Fibroblast of lung (primary cell): ENCODE measurements at regions not wholly inside any gene's neighbourhood (a gene's known extent, or its start where the extent isn't known, plus 50 kb on each side); places are given as distances from the start of the nearest gene placed in this dataset.
A peak's percentile ranks its signal among the peaks of the same experiment; 100 is the strongest.

Source experiments
- DNase-seq, 2 donors: peaks; one replicate each; pipeline versions ENCODE4 v3.0.0 to v3.0.0-alpha.2; 2010; ENCODE audit warnings: low read depth in 2 of 2
- H2AFZ ChIP-seq: 2 replicates; pipeline ENCODE4 v1.5.1; 2012; ENCODE audit warnings: low read length, control low read depth, inconsistent platforms
- H3K27ac ChIP-seq: 2 replicates; pipeline ENCODE4 v1.5.1; 2011; ENCODE audit warnings: low read length, control low read depth; ENCODE audit not compliant: insufficient read depth
- H3K27me3 ChIP-seq: 2 replicates; pipeline ENCODE4 v1.5.1; 2011; ENCODE audit warnings: mild to moderate bottlenecking, low read length; ENCODE audit not compliant: control insufficient read depth, insufficient read depth
- H3K36me3 ChIP-seq: 2 replicates; pipeline ENCODE4 v1.5.1; 2011; ENCODE audit warnings: low read length; ENCODE audit not compliant: control insufficient read depth, insufficient read depth
- H3K4me1 ChIP-seq: 2 replicates; pipeline ENCODE4 v1.5.1; 2011; ENCODE audit warnings: low read length; ENCODE audit not compliant: control insufficient read depth, insufficient read depth; ENCODE audit errors: extremely low read depth
- H3K4me2 ChIP-seq: 2 replicates; pipeline ENCODE4 v1.5.1; 2011; ENCODE audit warnings: low read length, control low read depth; ENCODE audit not compliant: insufficient read depth; ENCODE audit errors: extremely low read depth
- H3K4me3 ChIP-seq, 4 experiments: fragments of 200-600 bp in 1 of 4; sonication (generic) in 1 of 4; replicated peaks in 1 of 4; 2 replicates each; pipeline ENCODE4 v1.5.1; 2011 to 2016; ENCODE audit warnings: low read length in 4 of 4, low read depth in 3 of 4, mild to moderate bottlenecking in 3 of 4, control low read depth in 2 of 4, inconsistent platforms in 1 of 4, mixed read lengths in 1 of 4; ENCODE audit not compliant: insufficient read depth in 1 of 4; ENCODE audit errors: control extremely low read depth in 1 of 4
- H3K79me2 ChIP-seq: 2 replicates; pipeline ENCODE4 v1.5.1; 2012; ENCODE audit warnings: mild to moderate bottlenecking, low read length, inconsistent platforms; ENCODE audit not compliant: control insufficient read depth, insufficient read depth
- H3K9ac ChIP-seq: 2 replicates; pipeline ENCODE4 v1.5.1; 2011; ENCODE audit warnings: mild to moderate bottlenecking, low read length, control low read depth; ENCODE audit not compliant: insufficient read depth
- H3K9me3 ChIP-seq: 2 replicates; pipeline ENCODE4 v1.5.1; 2012; ENCODE audit warnings: low read depth, low read length; ENCODE audit not compliant: control insufficient read depth, insufficient read depth
- H4K20me1 ChIP-seq: 2 replicates; pipeline ENCODE4 v1.5.1; 2011; ENCODE audit warnings: low read length; ENCODE audit not compliant: control insufficient read depth, insufficient read depth; ENCODE audit errors: extremely low read depth
- EZH2 ChIP-seq: IDR thresholded peaks from 2 replicates; pipeline ENCODE4 v1.5.1; 2012; ENCODE audit warnings: low read length, control low read depth, mild to moderate bottlenecking; ENCODE audit errors: missing control alignments
- TF ChIP-seq, protein P1 (sequence below), 2 donors: IDR thresholded peaks in 1 of 2; conservative IDR thresholded peaks in 1 of 2; 1 replicate in 1 of 2; 2 replicates in 1 of 2; pipeline ENCODE4 v1.5.1; 2011 to 2012; ENCODE audit warnings: low read length in 2 of 2, control low read depth in 1 of 2, inconsistent platforms in 1 of 2, low read depth in 1 of 2, mild to moderate bottlenecking in 1 of 2

DNA sequence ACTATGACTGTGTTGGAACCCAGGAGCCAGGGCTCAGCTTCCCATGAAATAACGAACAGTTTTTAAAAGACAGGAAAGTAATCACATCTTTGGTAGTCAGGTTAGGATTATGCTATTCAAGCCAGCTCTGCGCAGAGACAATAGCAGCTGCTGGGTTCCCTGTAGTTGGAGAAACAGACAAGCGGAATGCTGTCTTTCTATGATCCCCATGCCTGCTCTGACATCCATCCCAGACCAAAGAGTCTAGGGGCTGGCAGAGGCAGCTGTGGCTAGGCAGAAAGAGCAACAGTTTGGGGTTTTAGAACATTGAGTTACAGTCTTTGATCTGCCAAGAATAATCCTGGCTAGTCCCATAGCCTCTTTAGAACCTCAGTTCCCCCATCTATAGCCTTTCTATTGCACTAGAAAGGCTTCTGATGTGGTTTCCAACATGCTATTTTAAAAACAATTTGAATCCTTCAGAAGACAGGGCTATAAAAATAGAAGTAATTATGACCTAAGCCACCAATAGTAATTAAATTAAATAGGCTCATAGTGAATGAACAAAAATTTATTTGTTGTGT is 146.8 kb downstream of the MTX2 start:
- TF ChIP-seq, protein P1, sequence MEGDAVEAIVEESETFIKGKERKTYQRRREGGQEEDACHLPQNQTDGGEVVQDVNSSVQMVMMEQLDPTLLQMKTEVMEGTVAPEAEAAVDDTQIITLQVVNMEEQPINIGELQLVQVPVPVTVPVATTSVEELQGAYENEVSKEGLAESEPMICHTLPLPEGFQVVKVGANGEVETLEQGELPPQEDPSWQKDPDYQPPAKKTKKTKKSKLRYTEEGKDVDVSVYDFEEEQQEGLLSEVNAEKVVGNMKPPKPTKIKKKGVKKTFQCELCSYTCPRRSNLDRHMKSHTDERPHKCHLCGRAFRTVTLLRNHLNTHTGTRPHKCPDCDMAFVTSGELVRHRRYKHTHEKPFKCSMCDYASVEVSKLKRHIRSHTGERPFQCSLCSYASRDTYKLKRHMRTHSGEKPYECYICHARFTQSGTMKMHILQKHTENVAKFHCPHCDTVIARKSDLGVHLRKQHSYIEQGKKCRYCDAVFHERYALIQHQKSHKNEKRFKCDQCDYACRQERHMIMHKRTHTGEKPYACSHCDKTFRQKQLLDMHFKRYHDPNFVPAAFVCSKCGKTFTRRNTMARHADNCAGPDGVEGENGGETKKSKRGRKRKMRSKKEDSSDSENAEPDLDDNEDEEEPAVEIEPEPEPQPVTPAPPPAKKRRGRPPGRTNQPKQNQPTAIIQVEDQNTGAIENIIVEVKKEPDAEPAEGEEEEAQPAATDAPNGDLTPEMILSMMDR (conservative IDR thresholded peaks at IDR 0.05 in 1 of 2, IDR thresholded peaks at IDR 0.05 in 1 of 2; ENCODE audit: low read depth in 1 of 2, low read length in 2 of 2), result no peak
- no peak for TF ChIP-seq EZH2
- Histone ChIP-seq H3K27me3 (no peaks in the 10 kb centered on the region), H3K36me3 (no peaks in the 10 kb centered on the region), H3K27ac (no peak overlapping the region), H3K4me3 (no peak overlapping the region), H3K79me2 (no peaks in the 10 kb centered on the region), H4K20me1 (no peaks in the 10 kb centered on the region), H3K9ac (no peak overlapping the region), H2AFZ (no peak overlapping the region), H3K4me1 (no peaks in the 10 kb centered on the region), H3K4me2 (no peak overlapping the region), H3K9me3 (no peaks in the 10 kb centered on the region)
- DNase-seq, result no peak

DNA sequence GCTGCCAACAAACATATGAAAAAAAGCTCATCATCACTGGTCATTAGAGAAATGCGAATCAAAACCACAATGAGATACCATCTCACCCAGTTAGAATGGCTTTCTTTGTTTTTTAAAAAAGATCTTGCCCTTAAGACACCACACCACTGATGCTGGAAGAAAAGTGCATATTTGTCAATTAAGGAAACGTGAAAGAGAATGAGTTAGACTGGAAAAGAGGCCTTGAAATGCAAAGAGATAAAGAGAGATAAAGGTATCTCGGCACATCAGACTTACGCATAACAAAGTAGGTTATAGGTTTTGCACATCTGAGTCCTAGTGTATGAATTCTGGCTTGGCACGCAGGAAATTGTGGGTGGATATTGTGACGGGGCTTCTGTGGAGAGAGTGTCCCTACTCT is 149.5 kb downstream of the MTX2 start:
- Histone ChIP-seq H3K4me1 (no peaks in the 10 kb centered on the region), H3K4me3 (no peak overlapping the region), H3K9me3 (no peaks in the 10 kb centered on the region), H2AFZ (no peak overlapping the region), H3K4me2 (no peak overlapping the region), H4K20me1 (no peaks in the 10 kb centered on the region), H3K27me3 (no peaks in the 10 kb centered on the region), H3K9ac (no peak overlapping the region), H3K27ac (peak overlapping the region; percentile 48), H3K36me3 (no peaks in the 10 kb centered on the region), H3K79me2 (no peaks in the 10 kb centered on the region)
- peak in 1 of 2 donors; percentile 58 for DNase-seq
- no peak for TF ChIP-seq EZH2
- TF ChIP-seq, protein P1 (conservative IDR thresholded peaks at IDR 0.05 in 1 of 2, IDR thresholded peaks at IDR 0.05 in 1 of 2; ENCODE audit: low read depth in 1 of 2, low read length in 2 of 2), result no peak

DNA sequence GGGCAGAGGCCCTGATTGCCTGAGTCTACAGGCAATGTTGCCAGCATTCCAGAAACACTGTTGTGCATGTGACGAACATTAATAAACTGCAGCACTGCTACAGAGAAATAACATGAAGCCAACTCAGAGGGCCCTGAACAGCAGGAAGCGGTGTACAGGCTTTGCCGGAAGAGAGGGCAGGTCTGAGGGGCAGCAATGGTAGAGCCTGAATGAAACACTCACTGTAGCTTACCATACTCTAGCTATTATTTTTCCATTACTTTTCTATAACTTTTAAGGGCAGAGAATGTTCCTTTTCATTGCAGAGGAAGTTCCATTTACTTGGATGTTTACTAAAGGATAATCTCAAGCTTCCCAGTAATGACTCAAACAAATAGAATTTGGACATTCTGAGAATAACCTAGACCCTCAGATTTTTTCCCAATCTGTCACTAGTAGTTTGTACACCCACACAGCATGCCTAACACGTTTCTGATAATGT is 150.4 kb downstream of the MTX2 start:
- peak; percentile 36 to 89 for DNase-seq
- Histone ChIP-seq H3K9me3 (no peaks in the 10 kb centered on the region), H2AFZ (peak overlapping the region; percentile 61), H3K4me3 (no peak overlapping the region), H3K27me3 (no peaks in the 10 kb centered on the region), H3K4me2 (no peak overlapping the region), H4K20me1 (no peaks in the 10 kb centered on the region), H3K79me2 (no peaks in the 10 kb centered on the region), H3K27ac (peak overlapping the region; percentile 48), H3K4me1 (no peaks in the 10 kb centered on the region), H3K9ac (no peak overlapping the region), H3K36me3 (no peaks in the 10 kb centered on the region)
- TF ChIP-seq EZH2, result no peak
- TF ChIP-seq, protein P1 (conservative IDR thresholded peaks at IDR 0.05 in 1 of 2, IDR thresholded peaks at IDR 0.05 in 1 of 2; ENCODE audit: low read depth in 1 of 2, low read length in 2 of 2), result no peak
